ENCODE measurements at regions not wholly inside any gene's neighbourhood (a gene's known extent, or its start where the extent isn't known, plus 50 kb on each side); places are given as distances from the start of the nearest gene placed in this dataset.
"Not testable (repeated sequence)": the region's sequence is repeated elsewhere in the genome, so short reads cannot be mapped to it uniquely, and the experiment has no call there.

DNA sequence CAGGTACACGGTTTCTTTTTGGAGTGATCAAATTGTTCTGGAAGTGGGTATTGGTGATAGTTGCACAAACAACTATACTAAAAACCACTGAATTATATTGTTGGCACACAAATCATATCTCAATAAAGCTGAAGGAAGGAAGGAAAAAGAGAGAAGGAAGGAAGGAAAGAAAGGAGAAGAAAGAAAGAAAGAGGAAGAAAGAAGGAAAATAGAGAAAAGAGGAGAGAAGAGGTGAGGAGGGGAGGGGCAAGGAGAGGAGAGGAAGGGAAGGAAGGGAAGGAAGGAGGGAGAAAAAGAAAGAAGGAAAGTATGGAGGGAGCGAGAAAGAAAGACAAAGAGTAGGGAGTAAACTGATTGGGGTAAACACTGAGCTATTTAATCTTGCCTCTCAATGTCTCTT lies 77.9 kb upstream of the TSC22D2 start:
- DNase-seq (ENCODE audit: low spot score in 2 of 2): no peak
- FAIRE-seq: no peak

DNA sequence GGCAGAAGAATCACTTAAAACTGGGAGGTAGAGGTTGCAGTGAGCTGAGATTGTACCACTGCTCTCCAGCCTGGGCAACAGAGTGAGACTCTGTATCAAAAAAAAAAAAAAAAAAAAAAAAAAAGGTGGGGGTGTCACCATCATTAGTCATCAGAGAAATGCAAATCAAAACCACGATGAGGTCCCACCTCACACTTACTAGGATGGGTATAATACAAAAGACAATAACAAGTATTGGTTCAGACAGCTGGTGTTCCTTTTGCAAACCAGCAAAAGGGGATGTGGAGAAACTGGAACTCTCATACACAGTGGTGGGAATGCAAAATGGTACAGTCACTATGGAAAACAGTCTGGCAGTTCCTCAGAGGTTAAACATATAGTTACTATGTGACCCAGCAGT lies 78.7 kb upstream of the TSC22D2 start:
- FAIRE-seq: no peak
- no peak for DNase-seq (ENCODE audit: low spot score in 2 of 2)

DNA sequence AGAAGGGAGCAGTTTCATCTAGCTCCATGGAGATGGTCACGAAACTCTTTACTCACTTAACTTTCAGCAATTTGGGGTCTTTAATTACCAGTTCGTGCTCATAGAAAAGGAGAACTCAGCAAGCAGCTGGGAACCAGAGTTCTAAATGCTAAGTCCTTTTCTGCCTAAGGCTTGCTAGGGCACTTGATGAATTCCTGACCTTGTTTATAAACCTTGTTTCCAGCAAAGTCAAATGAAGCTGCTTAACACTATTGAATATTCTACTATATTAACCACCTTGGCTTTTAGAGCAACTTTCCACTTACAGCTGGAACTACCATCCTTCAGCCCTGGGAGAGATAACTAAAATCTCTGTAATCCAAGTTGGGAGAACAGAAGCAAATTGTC lies 79.5 kb upstream of the TSC22D2 start:
- FAIRE-seq (no peak), DNase-seq (ENCODE audit: low spot score in 2 of 2) (no peak)

DNA sequence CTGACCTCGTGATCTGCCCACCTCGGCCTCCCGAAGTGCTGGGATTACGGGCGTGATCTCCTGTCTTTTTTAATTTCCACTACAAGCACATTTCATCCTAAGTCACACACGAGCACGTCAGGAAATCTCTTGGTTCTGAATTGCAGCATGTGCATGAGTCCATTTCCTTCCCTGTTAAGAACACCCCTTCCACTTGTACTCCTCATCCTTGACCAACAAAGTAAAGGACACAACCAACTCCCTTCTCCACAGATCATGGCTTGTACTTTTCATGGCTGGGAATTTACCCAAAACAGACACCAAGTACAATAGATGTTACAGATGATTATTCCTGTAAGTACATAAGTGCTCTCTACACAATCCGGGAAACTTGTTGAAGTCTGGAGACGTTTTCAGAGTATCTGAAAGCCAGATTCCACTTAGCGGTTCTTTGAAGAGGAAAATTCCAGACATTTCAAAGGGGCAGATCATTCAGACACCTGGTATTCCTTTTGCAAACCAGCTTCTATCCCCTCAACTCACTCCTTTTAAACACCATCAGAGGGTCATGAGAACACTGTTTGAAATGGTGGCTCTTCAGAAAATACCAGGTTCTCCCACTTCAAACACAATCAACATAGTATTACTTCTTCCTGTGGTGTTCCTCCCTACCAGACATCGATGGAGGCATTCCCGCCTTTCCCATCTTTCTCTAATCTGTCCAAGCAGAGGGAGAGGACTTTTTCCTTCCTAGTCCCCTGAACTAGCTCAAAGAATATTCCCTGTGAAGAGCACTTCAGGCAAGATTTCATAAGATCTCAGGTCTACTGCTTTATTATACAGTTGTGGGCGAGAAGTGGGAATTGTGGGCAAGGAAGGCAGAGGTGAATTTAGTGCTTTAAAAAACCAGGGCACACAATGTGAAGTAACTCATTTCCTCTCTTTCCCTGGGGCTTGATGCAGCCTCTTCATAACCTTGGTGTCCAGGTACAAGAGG lies 80.1 kb upstream of the TSC22D2 start:
- no peak for DNase-seq (ENCODE audit: low spot score in 2 of 2)
- no peak for FAIRE-seq

DNA sequence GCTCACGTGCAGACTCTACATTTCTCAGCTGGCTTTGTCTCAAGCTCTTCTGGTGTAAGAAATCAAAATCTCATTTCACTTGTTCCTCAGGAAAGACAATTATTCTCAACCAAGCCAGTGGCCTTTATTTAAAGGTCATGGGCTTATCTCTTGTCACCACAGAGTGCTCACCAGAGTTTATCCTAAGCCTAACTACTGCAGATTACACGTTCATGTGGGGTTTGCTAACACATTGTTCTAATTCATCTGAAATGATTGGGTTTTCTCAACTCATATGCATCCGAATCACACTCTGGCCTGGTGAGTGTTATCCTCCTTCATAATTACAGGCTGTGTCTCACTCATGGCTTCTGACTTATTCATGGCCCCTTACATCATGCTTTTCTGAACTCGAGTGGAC lies 83.3 kb upstream of the TSC22D2 start:
- DNase-seq (ENCODE audit: low spot score in 2 of 2) (no peak), FAIRE-seq (no peak)

DNA sequence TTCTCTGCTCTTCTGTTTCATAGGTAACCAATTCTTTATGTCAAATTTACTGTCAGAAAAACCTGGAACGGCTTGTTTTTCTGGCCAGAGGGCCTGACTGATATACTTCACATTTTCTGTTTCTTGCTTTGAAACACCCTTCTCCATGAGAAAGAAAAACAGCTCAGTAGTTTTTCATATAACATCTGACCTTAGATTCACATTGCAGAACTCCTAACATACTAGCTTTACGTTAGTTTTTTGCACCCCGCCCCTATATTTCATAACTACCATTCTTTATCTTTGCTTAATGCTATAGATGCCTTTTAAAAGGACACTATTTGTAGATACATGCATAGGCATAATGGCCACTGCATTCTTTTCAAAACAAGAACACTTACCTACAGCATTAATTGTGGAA lies 83.9 kb upstream of the TSC22D2 start:
- no peak for FAIRE-seq
- DNase-seq (ENCODE audit: low spot score in 2 of 2): no peak

DNA sequence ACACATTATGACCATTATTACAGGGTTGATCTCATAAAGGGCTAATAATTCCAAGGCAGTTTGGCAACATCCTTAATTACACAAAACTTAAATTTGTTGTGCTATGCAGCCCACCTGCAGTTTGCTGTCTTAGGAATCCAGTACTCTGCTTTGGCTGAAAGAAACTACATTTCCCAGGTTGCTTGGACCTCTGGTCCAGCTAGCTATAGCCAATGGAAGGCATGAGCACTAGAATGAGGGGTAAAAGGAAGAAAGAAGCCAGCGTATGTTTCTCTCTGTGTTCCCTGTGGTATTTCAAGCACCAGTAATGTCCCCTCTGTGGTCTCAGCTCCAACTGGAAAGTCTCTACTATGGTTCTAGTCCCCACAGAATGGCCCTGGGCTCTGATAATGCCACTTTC lies 84.3 kb upstream of the TSC22D2 start:
- FAIRE-seq (no peak), DNase-seq (ENCODE audit: low spot score in 2 of 2) (no peak)

DNA sequence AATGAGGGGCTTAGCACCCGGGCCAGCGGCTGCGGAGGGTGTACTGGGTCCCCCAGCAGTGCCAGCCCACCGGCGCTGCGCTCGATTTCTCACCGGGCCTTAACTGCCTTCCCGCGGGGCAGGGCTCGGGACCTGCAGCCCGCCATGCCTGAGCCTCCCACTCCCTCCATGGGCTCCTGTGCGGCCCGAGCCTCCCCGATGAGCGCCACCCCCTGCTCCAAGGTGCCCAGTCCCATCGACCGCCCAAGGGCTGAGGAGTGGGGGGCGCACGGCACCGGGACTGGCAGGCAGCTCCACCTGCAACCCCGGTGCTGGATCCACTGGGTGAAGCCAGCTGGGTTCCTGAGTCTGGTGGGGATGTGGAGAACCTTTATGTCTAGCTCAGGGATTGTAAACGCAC lies 85.0 kb upstream of the TSC22D2 start:
- not testable (repeated sequence) for FAIRE-seq; DNase-seq (ENCODE audit: low spot score in 2 of 2)

DNA sequence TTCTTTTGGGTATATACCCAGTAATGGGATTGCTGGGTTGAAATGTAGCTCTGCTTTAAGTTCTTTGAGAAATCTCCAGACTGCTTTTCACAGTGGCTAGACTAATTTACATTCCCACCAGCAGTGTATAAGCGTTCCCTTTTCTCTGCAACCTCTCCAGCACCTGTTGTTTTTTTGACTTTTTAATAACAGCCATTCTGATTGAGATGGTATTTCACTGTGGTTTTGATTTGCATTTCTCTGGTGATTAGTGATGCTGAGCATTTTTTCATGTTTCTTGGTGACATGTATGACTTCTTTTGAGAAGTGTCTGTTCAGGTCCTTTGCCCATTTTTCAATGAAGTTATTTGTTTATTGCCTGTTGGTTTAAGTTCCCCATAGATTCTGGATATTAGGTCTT lies 87.1 kb upstream of the TSC22D2 start:
- not testable (repeated sequence) for DNase-seq (ENCODE audit: low spot score in 2 of 2); FAIRE-seq

DNA sequence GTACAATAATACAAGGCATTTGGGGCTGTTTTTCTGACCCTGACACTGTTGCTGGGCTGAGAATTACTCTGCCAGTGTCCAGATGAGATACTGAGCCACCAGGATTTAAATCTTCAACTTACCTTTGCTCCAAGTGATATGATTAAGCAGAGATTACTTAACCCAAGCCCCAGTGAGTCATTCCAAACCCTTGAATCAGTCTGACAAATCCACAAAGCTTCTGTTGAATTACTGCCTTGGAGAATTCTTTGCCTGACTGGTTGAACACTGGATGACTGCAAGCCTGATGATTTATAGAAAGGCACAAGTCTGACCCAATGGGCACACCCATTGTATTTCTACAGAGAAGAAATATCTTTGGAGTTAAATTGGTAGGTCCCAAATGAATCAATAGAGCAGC lies 88.2 kb upstream of the TSC22D2 start:
- no peak for FAIRE-seq
- no peak for DNase-seq (ENCODE audit: low spot score in 2 of 2)

DNA sequence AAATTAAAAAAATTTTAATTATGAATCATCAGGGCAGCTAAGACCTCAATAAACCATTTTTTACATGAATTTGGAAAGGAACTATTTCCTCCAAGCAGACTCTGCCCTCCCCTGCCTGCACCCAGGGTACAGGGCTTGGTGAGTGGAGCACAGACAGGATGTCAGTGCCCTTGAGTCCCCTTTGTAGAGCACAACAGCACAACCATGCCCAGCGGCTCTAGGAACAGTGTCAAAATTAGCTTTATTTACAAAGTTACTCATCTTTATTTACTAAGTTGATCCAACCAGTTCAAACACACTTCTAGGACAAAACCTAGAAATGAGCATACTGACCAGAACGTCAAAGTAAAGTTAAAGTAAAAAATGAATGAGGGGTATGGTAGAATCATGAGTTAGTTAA lies 90.6 kb upstream of the TSC22D2 start:
- FAIRE-seq: no peak
- DNase-seq (ENCODE audit: low spot score in 2 of 2): no peak

DNA sequence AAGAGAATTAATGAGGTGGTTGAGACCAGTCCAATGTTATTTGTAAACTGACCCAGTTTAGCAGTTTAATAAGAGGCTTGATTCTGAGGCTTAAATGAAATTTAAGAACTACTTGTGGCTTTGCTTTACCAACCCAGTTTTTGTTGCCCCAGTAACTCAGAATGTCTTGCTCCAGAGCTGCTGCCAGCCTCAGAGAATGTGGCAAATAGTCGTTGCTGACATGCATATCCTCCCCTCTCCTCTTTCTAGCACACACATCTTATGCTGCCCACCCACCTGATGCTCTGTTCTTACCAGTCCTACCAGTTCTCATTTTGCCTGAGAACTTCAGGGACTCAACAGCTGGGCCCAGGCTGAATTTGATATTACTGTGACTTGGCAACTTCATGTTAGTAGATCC lies 92.4 kb upstream of the TSC22D2 start:
- no peak for DNase-seq (ENCODE audit: low spot score in 2 of 2)
- FAIRE-seq: no peak

DNA sequence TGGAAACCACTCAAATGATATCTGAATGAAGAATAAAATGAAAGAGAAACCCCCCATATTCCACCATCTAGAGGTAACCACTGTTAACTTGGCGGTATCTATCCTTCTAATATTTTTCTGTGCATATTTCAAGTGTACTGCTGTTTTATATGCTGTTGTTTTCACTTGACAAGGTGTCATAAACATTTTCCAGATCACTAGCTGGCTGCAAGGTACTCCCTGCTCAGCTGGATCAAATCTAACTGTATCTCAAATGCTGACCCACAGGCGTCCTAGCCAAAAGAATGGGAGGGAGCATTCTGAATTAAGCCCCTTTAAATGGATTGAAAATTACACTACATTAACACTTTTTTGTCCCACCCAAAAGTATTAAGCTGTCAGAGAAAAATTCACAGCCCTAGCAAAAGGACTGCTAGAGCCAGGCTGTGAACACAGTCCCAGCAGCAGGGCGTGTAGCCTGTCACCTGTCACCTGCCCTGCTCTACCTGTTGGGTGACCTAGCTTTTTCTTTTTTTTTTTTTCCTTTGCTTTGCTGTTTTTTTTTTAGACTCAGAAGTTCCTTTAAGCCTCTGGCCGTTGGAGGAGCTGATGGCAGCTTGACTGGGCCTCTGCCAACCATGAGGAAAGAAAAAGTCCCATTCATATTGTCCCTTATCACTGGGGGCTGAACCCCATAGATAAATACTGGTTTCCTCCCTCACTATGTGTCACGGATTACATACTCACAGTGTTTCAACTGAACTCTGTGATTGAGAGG lies 93.7 kb upstream of the TSC22D2 start:
- FAIRE-seq: no peak
- no peak for DNase-seq (ENCODE audit: low spot score in 2 of 2)

DNA sequence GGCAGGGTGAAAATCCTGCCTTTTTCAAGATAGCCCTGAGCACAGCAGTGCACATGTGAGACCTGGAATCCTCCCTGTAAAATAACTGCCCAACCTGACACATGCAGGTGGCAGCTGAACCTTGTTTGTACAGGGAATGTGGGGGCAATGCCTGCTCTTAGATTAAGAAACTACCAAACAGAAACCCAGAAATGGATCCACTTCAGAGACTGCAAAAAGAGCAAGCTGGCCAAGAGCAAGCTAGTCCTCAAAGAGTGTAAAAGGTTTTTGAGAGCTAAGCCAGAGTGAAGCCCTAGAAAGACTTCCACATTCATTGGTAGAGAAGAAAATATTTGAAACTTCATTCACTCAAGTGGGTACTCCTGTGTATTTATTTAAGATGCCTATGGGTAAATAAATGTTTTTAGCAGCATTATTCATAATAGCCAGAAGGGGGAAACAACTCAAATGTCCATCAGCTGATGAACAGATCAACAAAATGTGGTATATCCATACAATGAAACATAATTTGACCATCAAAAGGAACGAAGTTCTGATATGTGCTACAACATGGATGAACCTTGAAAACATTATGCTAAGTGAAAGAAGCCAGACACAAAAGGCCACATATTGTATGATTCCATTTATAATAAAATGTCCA lies 96.0 kb upstream of the TSC22D2 start:
- FAIRE-seq (no peak), DNase-seq (ENCODE audit: low spot score in 2 of 2) (no peak)

DNA sequence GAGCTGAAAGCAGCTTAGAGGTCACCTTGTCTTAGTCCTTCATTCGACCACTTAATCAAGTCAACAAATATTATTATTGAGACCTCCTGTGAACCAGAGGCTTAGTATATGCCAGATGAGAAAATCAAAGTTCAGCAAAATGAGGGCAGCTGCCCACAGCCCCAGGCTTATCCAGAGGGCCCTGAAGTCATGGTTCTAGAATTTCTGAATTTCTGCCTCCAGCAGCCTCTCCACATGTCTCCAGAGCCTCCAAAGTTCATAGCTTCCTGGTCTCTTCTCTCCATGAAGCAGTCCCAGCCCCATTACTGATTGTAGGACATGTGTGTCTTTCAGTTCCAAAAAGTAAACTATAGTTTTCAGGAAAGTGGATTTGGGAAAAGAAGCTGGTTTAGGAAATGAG lies 96.9 kb upstream of the TSC22D2 start:
- no peak for DNase-seq (ENCODE audit: low spot score in 2 of 2)
- no peak for FAIRE-seq

DNA sequence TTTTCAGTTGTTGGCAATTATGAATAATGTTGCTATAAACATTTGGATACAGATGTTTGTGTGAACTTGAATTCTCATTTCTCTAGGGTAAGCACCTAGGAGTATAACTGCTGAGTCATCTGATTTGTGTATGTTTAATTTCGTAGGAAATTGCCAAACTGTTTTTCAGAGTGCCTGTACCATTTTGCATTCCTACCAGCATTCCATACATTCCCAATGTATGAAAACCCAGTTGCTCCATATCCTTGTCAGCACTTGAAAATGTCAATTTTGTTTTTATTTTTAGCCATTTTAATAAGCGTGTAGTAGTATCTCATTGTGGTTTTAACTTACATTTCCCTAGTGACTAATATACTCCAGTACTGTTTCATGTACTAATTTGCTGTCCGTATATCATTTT lies 98.5 kb upstream of the TSC22D2 start:
- DNase-seq (ENCODE audit: low spot score in 2 of 2) (no peak), FAIRE-seq (no peak)

DNA sequence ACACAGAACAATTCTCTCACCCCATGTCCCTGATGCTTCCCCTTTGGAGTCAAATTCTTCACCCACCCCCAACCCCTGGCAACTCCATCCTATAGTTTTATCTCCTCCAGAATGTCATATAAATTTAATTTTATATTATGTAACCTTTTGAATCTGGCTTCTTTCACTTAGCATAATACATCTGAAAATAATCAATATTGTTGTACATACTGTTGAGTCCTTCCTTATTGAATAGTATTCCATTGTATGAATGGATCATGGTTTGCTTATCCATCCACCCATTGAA lies 98.9 kb upstream of the TSC22D2 start:
- FAIRE-seq: no peak
- DNase-seq (ENCODE audit: low spot score in 2 of 2): no peak

DNA sequence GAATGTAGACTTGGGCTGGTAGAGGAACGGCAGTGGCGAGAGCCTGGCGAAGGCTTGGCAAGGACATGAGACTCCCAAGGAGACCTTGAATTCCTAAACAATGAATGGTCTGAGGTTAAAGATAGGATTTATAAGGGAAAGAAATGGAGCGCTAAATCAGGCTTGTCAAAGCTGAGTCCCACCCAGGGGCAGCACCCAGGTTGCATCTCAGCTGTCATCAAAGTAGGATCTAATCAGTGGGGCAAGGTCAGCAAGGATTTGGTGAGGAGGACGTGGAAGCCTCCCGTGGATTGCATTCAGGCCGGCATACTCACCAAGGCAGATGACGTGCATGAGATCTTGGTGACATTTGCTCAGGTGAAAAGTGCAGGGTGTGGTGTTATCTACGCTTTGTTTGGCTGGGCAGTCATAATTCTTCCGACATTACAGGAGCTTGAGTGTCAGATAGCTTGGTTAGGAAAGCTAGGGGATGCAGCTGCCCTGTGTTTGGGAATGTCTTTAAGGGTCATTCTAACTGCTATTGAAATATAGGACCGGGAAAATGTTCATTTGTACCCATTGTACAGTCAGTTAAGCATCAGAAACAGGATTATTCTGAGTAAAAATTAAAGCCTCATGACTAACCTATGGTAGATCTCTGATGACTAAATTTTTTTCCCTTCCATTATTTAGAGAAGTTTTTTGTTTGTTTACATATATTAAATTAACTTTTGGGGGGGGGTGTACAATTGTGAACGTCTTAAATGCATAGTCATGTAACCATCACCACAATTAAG lies 99.4 kb upstream of the TSC22D2 start:
- FAIRE-seq (no peak), DNase-seq (ENCODE audit: low spot score in 2 of 2) (no peak)

DNA sequence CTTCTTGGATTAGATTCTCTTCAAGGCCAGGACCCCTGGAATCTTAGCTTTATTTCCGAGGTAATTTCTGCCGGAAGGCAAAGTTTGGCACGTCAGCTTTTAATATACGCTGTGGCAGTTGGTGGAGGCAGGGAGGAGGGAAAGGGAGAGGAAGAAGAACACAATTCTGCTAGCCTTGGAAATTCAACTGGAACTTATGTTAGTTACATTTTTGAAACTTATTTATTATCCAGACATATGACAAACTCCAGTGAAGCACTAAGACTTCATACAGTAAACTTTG lies 100.1 kb upstream of the TSC22D2 start:
- DNase-seq (ENCODE audit: low spot score in 2 of 2) (no peak), FAIRE-seq (no peak)

DNA sequence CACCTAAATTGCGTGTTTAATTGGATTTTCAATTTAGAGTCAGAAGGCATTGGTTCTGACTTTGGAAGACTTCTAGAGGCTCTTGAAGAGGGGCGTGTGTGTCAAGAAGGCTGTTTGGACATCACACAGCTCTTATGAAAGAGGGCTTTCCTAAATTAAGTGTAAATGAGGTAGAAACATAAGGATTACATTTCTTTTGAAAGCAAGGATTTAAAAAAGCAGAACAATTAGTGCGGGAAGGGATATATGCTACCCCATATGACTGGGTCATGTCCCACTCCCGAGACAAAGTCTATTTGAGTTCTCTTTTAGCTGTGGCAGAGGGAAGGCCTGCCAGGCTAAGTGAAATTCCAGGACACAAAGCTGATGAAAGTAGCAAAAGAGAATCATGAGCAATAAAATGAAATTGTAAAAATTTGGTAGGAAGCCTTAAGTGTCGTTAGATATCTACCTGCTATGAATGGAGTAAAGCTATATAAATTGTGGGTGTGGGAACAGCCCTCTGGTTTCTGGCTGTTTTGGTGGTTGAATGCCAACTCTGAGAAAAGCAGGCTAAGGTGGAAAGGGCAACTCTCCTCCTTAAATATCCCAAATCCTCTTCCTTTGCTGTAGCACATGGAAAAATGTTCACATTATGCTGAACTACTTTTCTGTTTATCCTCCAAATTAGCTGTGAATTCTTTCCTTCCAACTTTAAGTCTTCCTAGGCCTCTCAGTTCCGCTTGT lies 100.6 kb upstream of the TSC22D2 start:
- FAIRE-seq (no peak), DNase-seq (ENCODE audit: low spot score in 2 of 2) (no peak)

Data from frontal cortex (tissue), 3 donors.